ENCODE measurements at regions not wholly inside any gene's neighbourhood (a gene's known extent, or its start where the extent isn't known, plus 50 kb on each side); places are given as distances from the start of the nearest gene placed in this dataset.
"Not testable (repeated sequence)": the region's sequence is repeated elsewhere in the genome, so short reads cannot be mapped to it uniquely, and the experiment has no call there.

DNA sequence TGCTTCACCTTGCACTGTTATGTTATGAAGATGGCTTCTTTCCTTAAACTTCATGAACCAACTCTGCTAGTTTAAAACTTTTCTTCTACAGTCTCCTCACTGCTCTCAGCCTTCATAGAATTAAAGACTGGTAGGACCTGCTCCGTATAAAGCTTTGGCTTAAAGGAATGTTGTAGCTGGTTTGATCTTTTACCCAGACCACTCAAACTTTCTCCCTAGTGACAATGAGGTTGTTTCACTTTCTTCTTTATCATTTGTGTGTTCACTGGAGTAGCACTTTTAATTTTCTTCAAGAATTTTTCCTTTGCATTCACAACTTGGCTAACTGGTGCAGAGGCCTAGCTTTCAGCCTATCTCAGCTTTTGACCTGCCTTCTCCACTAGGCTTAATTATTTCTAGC is 316.4 kb upstream of the RNF32 start:
- H3K4me1 ChIP-seq = no peaks in the 10 kb centered on the region
- in situ Hi-C loops (cut with MboI; ENCODE audit: low sequenced_read_pairs in 4 of 4) = no loop called here
- TF ChIP-seq, protein P1, sequence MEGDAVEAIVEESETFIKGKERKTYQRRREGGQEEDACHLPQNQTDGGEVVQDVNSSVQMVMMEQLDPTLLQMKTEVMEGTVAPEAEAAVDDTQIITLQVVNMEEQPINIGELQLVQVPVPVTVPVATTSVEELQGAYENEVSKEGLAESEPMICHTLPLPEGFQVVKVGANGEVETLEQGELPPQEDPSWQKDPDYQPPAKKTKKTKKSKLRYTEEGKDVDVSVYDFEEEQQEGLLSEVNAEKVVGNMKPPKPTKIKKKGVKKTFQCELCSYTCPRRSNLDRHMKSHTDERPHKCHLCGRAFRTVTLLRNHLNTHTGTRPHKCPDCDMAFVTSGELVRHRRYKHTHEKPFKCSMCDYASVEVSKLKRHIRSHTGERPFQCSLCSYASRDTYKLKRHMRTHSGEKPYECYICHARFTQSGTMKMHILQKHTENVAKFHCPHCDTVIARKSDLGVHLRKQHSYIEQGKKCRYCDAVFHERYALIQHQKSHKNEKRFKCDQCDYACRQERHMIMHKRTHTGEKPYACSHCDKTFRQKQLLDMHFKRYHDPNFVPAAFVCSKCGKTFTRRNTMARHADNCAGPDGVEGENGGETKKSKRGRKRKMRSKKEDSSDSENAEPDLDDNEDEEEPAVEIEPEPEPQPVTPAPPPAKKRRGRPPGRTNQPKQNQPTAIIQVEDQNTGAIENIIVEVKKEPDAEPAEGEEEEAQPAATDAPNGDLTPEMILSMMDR (IDR thresholded peaks at IDR 0.05 in 4 of 5, conservative IDR thresholded peaks at IDR 0.05 in 1 of 5) = no peak
- no peak for TF ChIP-seq POLR2A (IDR thresholded peaks at IDR 0.05)
- H3K27ac ChIP-seq = no peak overlapping the region
- DNase-seq (no peak), ATAC-seq (no peak)
- H3K36me3 ChIP-seq = no peaks in the 10 kb centered on the region
- intact Hi-C loops (cut with DNase I; ENCODE audit: low total_unique reads) = no loop called here
- H3K27me3 ChIP-seq = no peaks in the 10 kb centered on the region
- no peaks in the 10 kb centered on the region for H3K9me3 ChIP-seq
- H3K4me3 ChIP-seq = no peak overlapping the region

DNA sequence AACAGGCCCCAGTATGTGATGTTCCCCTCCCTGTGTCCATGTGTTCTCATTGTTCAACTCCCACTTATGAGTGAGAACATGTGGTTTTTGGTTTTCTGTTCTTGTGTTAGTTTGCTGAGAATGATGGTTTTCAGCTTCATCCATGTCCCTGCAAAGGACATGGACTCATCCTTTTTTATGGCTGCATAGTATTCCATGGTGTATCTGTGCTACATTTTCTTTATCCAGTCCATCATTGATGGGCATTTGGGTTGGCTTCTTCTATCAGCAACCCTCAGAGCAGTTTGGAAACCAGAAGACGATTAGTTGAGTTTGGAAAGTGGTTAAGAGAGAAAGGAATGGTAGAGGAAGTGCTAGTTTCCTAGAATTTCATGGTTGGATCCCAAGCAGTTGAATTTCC is 319.1 kb upstream of the RNF32 start:
- H3K9me3 ChIP-seq; ATAC-seq; H3K27ac ChIP-seq; H3K4me3 ChIP-seq; DNase-seq; H3K36me3 ChIP-seq; in situ Hi-C loops (cut with MboI; ENCODE audit: low sequenced_read_pairs in 4 of 4); H3K27me3 ChIP-seq; H3K4me1 ChIP-seq; intact Hi-C loops (cut with DNase I; ENCODE audit: low total_unique reads): not testable (repeated sequence)

DNA sequence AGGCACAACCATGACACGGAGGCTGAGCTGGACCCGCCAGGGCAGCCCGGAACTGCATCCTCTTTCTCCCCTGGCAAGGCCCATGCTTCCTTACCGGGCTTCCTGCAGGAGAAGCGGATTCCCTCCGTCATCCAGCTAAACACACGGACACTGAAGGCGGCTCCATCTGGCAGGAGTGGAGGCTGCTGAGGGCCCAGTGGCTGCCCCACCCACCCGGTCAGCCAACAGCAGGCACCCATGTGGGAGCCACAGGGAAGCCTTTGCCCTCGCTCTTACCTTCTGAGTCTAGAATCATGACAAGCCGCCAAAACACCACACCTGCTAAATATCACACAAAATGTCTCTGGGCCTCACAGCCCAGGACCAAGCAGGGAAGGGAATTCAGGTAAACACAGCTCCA is 321.6 kb upstream of the RNF32 start:
- TF ChIP-seq POLR2A (IDR thresholded peaks at IDR 0.05) = no peak
- TF ChIP-seq, protein P1 (IDR thresholded peaks at IDR 0.05 in 4 of 5, conservative IDR thresholded peaks at IDR 0.05 in 1 of 5) = no peak
- Histone ChIP-seq H3K27ac (no peak overlapping the region), H3K36me3 (no peaks in the 10 kb centered on the region), H3K27me3 (no peaks in the 10 kb centered on the region), H3K4me3 (no peak overlapping the region), H3K4me1 (no peaks in the 10 kb centered on the region), H3K9me3 (no peaks in the 10 kb centered on the region)
- in situ Hi-C loops (cut with MboI; ENCODE audit: low sequenced_read_pairs in 4 of 4) = no loop called here
- no peak for ATAC-seq
- intact Hi-C loops (cut with DNase I; ENCODE audit: low total_unique reads) = no loop called here
- DNase-seq = no peak

DNA sequence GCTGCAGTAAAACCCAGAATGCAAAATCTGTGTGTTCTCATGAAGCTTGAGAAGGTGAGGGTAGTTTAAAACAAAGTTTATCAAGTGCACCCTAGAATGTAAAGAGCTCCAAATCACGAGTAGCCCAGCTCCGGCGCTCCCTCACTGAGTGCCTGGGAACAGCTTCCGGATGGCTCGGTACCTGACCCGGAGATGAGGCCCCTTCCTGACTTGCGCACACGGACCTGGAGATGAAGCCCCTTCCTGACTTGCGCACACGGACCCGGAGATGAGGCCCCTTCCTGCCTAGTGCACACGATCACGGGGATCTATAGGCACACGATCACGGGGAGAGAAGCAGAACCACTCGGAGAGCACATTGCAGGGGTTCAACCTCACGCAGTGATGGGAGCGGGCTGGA is 322.1 kb upstream of the RNF32 start:
- Histone ChIP-seq H3K4me1 (no peaks in the 10 kb centered on the region), H3K27ac (no peak overlapping the region), H3K9me3 (no peaks in the 10 kb centered on the region), H3K27me3 (no peaks in the 10 kb centered on the region), H3K4me3 (no peak overlapping the region), H3K36me3 (no peaks in the 10 kb centered on the region)
- intact Hi-C loops (cut with DNase I; ENCODE audit: low total_unique reads) = no loop called here
- TF ChIP-seq, protein P1 (IDR thresholded peaks at IDR 0.05 in 4 of 5, conservative IDR thresholded peaks at IDR 0.05 in 1 of 5) = no peak
- TF ChIP-seq POLR2A (IDR thresholded peaks at IDR 0.05) = no peak
- no peak for DNase-seq
- in situ Hi-C loops (cut with MboI; ENCODE audit: low sequenced_read_pairs in 4 of 4) = no loop called here
- ATAC-seq = no peak

DNA sequence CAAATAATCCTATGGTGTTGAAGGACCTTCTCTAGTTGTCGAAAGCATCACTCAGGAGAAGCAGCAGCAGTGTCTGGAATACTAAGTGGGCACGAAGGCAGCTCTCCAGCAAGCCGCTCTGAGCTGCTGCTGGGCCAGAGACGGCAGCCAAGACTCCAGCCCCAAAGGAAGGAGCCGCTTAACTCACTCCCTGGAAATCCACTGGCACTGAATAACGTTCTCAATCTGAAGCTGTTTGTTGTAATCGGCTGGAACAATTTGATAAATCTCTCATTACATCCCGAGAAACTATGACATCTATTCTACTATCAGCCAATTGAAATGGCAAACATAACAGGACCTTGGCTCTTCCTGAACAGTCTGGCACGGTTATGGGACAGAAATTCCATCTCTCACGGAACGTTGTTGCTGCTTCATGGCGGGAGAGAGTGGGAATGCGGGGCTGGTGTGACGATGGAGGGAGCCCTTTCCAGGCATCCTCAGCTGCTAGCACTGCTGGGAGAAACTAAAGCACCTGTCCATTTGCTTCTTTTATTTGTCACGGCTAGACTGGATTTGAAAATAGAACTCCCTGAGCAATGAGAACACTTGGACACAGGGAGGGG is 331.5 kb upstream of the RNF32 start:
- no peak overlapping the region for H3K4me3 ChIP-seq
- H3K4me1 ChIP-seq = no peaks in the 10 kb centered on the region
- no peak overlapping the region for H3K27ac ChIP-seq
- in situ Hi-C loops (cut with MboI; ENCODE audit: low sequenced_read_pairs in 4 of 4) (no loop called here), intact Hi-C loops (cut with DNase I; ENCODE audit: low total_unique reads) (no loop called here)
- no peaks in the 10 kb centered on the region for H3K36me3 ChIP-seq
- no peaks in the 10 kb centered on the region for H3K27me3 ChIP-seq
- TF ChIP-seq POLR2A (IDR thresholded peaks at IDR 0.05) = no peak
- TF ChIP-seq, protein P1 (IDR thresholded peaks at IDR 0.05 in 4 of 5, conservative IDR thresholded peaks at IDR 0.05 in 1 of 5) = no peak
- DNase-seq (no peak), ATAC-seq (no peak)
- no peaks in the 10 kb centered on the region for H3K9me3 ChIP-seq

Data from gastrocnemius medialis (tissue), 4 donors.